A549 (cell line): ENCODE measurements at regions not wholly inside any gene's neighbourhood (a gene's known extent, or its start where the extent isn't known, plus 50 kb on each side); places are given as distances from the start of the nearest gene placed in this dataset.

ENCODE experiments used
- ATAC-seq, 2 experiments: fragments of 200-7000 bp in 1 of 2; fragments of >200 bp in 1 of 2; cut with Nextera tagmentation in 1 of 2; cut with Tn5 transposase in 1 of 2; 3 replicates each; pipeline versions ENCODE4 v1.8.0 to v1.9.1; 2018 to 2020; ENCODE audit warnings: mild to moderate bottlenecking in 1 of 2, moderate library complexity in 1 of 2
- CTCF ChIA-PET: fragments of 300-600 bp; sonication (Branson Sonifier 250); formaldehyde crosslinking; extraction: SDS; loops from one replicate; lab custom pipeline; 2021; ENCODE audit warnings: antibody characterized with exemption, inconsistent platforms; lab: Yijun Ruan, JAX
- POLR2A ChIA-PET: fragments of 350-600 bp; formaldehyde crosslinking; extraction: SDS; loops from one replicate; lab custom pipeline; 2021; ENCODE audit warnings: antibody characterized with exemption, inconsistent platforms; lab: Yijun Ruan, JAX
- DNase-seq, 2 experiments: peaks; one replicate each; pipeline versions ENCODE4 v3.0.0 to v3.0.0-alpha.2; 2011 to 2016; ENCODE audit warnings: low read depth in 1 of 2, low spot score in 1 of 2
- FAIRE-seq: peaks from 2 replicates; lab custom pipeline; 2011; peaks lifted over from hg19 to GRCh38; lab: Jason Lieb, UNC
- H3K27ac ChIP-seq, 2 experiments: fragments of >200 bp; sonication (Bioruptor Twin); formaldehyde crosslinking; 3 replicates each; pipeline ENCODE4 v1.5.1; 2016 to 2017
- H3K4me1 ChIP-seq: fragments of >200 bp; sonication (Bioruptor Twin); formaldehyde crosslinking; 3 replicates; pipeline ENCODE4 v1.6.1; 2016
- H3K4me2 ChIP-seq: fragments of >200 bp; sonication (Bioruptor Twin); formaldehyde crosslinking; 3 replicates; pipeline ENCODE4 v1.6.1; 2016
- H3K4me3 ChIP-seq: fragments of >200 bp; sonication (Bioruptor Twin); formaldehyde crosslinking; 3 replicates; pipeline ENCODE4 v1.5.1; 2016
- H3K9me3 ChIP-seq: fragments of >200 bp; sonication (Bioruptor Twin); formaldehyde crosslinking; 3 replicates; pipeline ENCODE4 v1.6.1; 2016
- CBX2 ChIP-seq: fragments of 200-600 bp; sonication (generic); IDR thresholded peaks from 2 replicates; pipeline ENCODE4 v1.6.1; 2016; ENCODE audit warnings: low read depth, mild to moderate bottlenecking, borderline replicate concordance
- E2F6 ChIP-seq: IDR thresholded peaks from 2 replicates; pipeline ENCODE4 v1.6.1; 2012; ENCODE audit warnings: low read depth, borderline replicate concordance
- EHMT2 ChIP-seq: fragments of 200-600 bp; sonication (generic); IDR thresholded peaks from 2 replicates; pipeline ENCODE4 v1.6.1; 2016; ENCODE audit warnings: antibody characterized with exemption, low read depth, mild to moderate bottlenecking, moderate library complexity
- ELK1 ChIP-seq: fragments of 150-350 bp; IDR thresholded peaks from 2 replicates; pipeline ENCODE4 v1.6.1; 2014; ENCODE audit warnings: low read depth, mild to moderate bottlenecking, low read length
- FOSB ChIP-seq: fragments of 250-450 bp; sonication (Bioruptor Pico); IDR thresholded peaks from 2 replicates; pipeline ENCODE4 v1.5.0; 2020; ENCODE audit warnings: mild to moderate bottlenecking, moderate library complexity
- FOXS1 ChIP-seq: fragments of 250-450 bp; sonication (Bioruptor Pico); IDR thresholded peaks from 2 replicates; pipeline ENCODE4 v1.5.0; 2020; ENCODE audit warnings: mild to moderate bottlenecking, moderate library complexity
- HDAC2 ChIP-seq: fragments of 200-600 bp; sonication (generic); IDR thresholded peaks from 2 replicates; pipeline ENCODE4 v1.6.1; 2016
- HEYL ChIP-seq: fragments of 250-450 bp; sonication (Bioruptor Pico); IDR thresholded peaks from 2 replicates; pipeline ENCODE4 v1.8.0; 2021; ENCODE audit warnings: mild to moderate bottlenecking, moderate library complexity
- HOXA7 ChIP-seq: fragments of 250-450 bp; sonication (Bioruptor Pico); IDR thresholded peaks from 2 replicates; pipeline ENCODE4 v1.5.0; 2020; ENCODE audit warnings: mild to moderate bottlenecking, moderate library complexity
- HOXB13 ChIP-seq: fragments of 250-450 bp; sonication (Bioruptor Pico); IDR thresholded peaks from 2 replicates; pipeline ENCODE4 v1.5.0; 2020; ENCODE audit warnings: low read depth, mild to moderate bottlenecking, moderate library complexity
- HOXB5 ChIP-seq: fragments of 250-450 bp; sonication (Bioruptor Pico); IDR thresholded peaks from 2 replicates; pipeline ENCODE4 v1.5.0; 2020; ENCODE audit warnings: mild to moderate bottlenecking, moderate library complexity
- JUN ChIP-seq, 2 experiments: fragments of >200 bp; sonication (Bioruptor Twin); formaldehyde crosslinking; IDR thresholded peaks; 2 replicates in 1 of 2; 3 replicates in 1 of 2; pipeline ENCODE4 v1.6.1; 2016 to 2017
- JUNB ChIP-seq: fragments of >200 bp; sonication (Bioruptor Twin); formaldehyde crosslinking; IDR thresholded peaks from 2 replicates; pipeline ENCODE4 v1.6.1; 2016
- KDM1A ChIP-seq: fragments of 200-600 bp; sonication (generic); IDR thresholded peaks from 2 replicates; pipeline ENCODE4 v1.6.1; 2016; ENCODE audit warnings: low read depth, mild to moderate bottlenecking
- MYC ChIP-seq: IDR thresholded peaks from 2 replicates; pipeline ENCODE4 v1.6.1; 2012; ENCODE audit warnings: mild to moderate bottlenecking, inconsistent platforms, low read length, improper control_type of control experiment, borderline replicate concordance
- PHF8 ChIP-seq: fragments of 200-600 bp; sonication (generic); IDR thresholded peaks from 2 replicates; pipeline ENCODE4 v1.6.1; 2016; ENCODE audit warnings: low read depth, mild to moderate bottlenecking, antibody characterized with exemption, moderate library complexity, borderline replicate concordance
- POLR2A ChIP-seq: IDR thresholded peaks from 2 replicates; pipeline ENCODE4 v1.6.1; 2012; ENCODE audit warnings: mild to moderate bottlenecking, low read length
- POLR2AphosphoS2 ChIP-seq: conservative IDR thresholded peaks from 2 replicates; pipeline ENCODE4 v1.6.1; 2012; ENCODE audit warnings: low read length, improper control_type of control experiment, inconsistent platforms
- RARB ChIP-seq: fragments of 250-450 bp; sonication (Bioruptor Pico); IDR thresholded peaks from 2 replicates; pipeline ENCODE4 v1.8.0; 2021; ENCODE audit warnings: mild to moderate bottlenecking, moderate library complexity
- RFX5 ChIP-seq: fragments of 450-650 bp; IDR thresholded peaks from 2 replicates; pipeline ENCODE4 v1.7.1; 2014; ENCODE audit warnings: antibody characterized with exemption, mild to moderate bottlenecking, moderate library complexity
- RNF2 ChIP-seq: fragments of 200-600 bp; sonication (generic); IDR thresholded peaks from 2 replicates; pipeline ENCODE4 v1.6.1; 2016; ENCODE audit warnings: low read depth, mild to moderate bottlenecking, antibody characterized with exemption, moderate library complexity, borderline replicate concordance
- SMC3 ChIP-seq: fragments of >200 bp; sonication (Bioruptor Twin); formaldehyde crosslinking; IDR thresholded peaks from 3 replicates; pipeline ENCODE4 v1.6.1; 2018; ENCODE audit warnings: inconsistent platforms
- ZNF302 ChIP-seq: fragments of 250-450 bp; sonication (Bioruptor Pico); IDR thresholded peaks from 2 replicates; pipeline ENCODE4 v1.9.0; 2021; ENCODE audit warnings: inconsistent platforms, mild to moderate bottlenecking, moderate library complexity
- WGBS: methylation state at CpG from one replicate; pipeline ENCODE4 v1.1.6; 2017; ENCODE audit errors: missing lambda C conversion rate; 5-methylcytosine and 5-hydroxymethylcytosine counted together
- TF ChIP-seq, protein P1 (sequence below): IDR thresholded peaks from 2 replicates; pipeline ENCODE4 v1.6.1; 2012
- TF ChIP-seq, protein P2 (sequence below): fragments of 450-650 bp; IDR thresholded peaks from 2 replicates; pipeline ENCODE4 v1.6.1; 2014; ENCODE audit warnings: antibody characterized with exemption
- TF ChIP-seq, protein P3 (sequence below): fragments of >200 bp; sonication (Bioruptor Twin); formaldehyde crosslinking; IDR thresholded peaks from 3 replicates; pipeline ENCODE4 v1.6.1; 2016
- TF ChIP-seq, protein P4 (sequence below): fragments of 250-450 bp; sonication (Bioruptor Pico); IDR thresholded peaks from 2 replicates; pipeline ENCODE4 v1.5.0; 2021; ENCODE audit warnings: mild to moderate bottlenecking, moderate library complexity, borderline replicate concordance
- TF ChIP-seq, protein P5 (sequence below): IDR thresholded peaks from 2 replicates; pipeline ENCODE4 v1.6.1; 2012

GRCh38 chr6:165167311-165167710, 142.1 kb downstream of the C6orf118 start:
- CTCF ChIA-PET: no interaction called here
- ATAC-seq: no peak
- FAIRE-seq: no peak

GRCh38 chr6:165163519-165163918, 145.9 kb downstream of the C6orf118 start:
- DNase-seq (no peak), ATAC-seq (no peak), FAIRE-seq (no peak)
- ChIA-PET POLR2A (no interaction called here), CTCF (no interaction called here)
- TF ChIP-seq MYC (no peak), FOSB (no peak)
- Histone ChIP-seq H3K4me2 (no peak overlapping the region), H3K4me1 (no peaks in the 10 kb centered on the region), H3K27ac (no peak overlapping the region), H3K9me3 (no peaks in the 10 kb centered on the region), H3K4me3 (no peak overlapping the region)
- WGBS: 0% methylated on average over 1 of the region's 1 CpG

More at GRCh38 chr6:165167311-165167710, 142.1 kb downstream of the C6orf118 start:
- no peak for TF ChIP-seq HOXA7
- TF ChIP-seq, protein P1, sequence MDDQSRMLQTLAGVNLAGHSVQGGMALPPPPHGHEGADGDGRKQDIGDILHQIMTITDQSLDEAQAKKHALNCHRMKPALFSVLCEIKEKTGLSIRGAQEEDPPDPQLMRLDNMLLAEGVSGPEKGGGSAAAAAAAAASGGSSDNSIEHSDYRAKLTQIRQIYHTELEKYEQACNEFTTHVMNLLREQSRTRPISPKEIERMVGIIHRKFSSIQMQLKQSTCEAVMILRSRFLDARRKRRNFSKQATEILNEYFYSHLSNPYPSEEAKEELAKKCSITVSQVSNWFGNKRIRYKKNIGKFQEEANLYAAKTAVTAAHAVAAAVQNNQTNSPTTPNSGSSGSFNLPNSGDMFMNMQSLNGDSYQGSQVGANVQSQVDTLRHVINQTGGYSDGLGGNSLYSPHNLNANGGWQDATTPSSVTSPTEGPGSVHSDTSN: no peak
- TF ChIP-seq, protein P2, sequence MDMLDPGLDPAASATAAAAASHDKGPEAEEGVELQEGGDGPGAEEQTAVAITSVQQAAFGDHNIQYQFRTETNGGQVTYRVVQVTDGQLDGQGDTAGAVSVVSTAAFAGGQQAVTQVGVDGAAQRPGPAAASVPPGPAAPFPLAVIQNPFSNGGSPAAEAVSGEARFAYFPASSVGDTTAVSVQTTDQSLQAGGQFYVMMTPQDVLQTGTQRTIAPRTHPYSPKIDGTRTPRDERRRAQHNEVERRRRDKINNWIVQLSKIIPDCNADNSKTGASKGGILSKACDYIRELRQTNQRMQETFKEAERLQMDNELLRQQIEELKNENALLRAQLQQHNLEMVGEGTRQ: no peak
- TF ChIP-seq JUNB: no peak
- no peak for TF ChIP-seq HDAC2
- no peak for TF ChIP-seq E2F6
- TF ChIP-seq PHF8: no peak
- TF ChIP-seq CBX2: no peak
- TF ChIP-seq HOXB13 (CRISPR knock-in tag): no peak
- TF ChIP-seq EHMT2: no peak
- no peak for TF ChIP-seq POLR2A
- no peak for TF ChIP-seq POLR2AphosphoS2
- TF ChIP-seq ZNF302 (CRISPR knock-in tag): no peak
- TF ChIP-seq RARB: no peak
- no peak overlapping the region for H3K4me2 ChIP-seq
- no peaks in the 10 kb centered on the region for H3K4me1 ChIP-seq
- H3K9me3 ChIP-seq: no peaks in the 10 kb centered on the region
- H3K4me3 ChIP-seq: no peak overlapping the region
- WGBS: 46% methylated on average over 2 of the region's 2 CpGs
- no peak for DNase-seq
- H3K27ac ChIP-seq: no peak overlapping the region
- POLR2A ChIA-PET: no interaction called here

DNA sequence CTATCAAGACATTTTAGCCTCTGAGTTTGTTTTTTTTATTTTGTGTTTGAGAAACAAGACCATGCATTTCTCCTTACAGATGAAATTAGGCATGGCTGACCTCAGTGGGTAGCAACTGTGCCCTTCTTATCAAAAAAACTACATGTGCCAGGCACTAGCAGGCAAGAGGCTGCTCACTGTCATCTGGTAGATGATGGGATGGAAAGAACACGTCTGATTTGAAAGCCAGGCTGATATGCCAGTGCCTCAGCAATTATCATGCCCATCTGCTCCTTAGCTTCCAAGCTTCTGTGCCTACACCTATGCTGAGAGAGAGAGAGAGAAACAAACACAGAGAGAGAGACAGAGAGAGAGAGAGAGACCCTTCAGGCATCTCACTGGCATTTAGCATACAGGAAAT, 149.9 kb downstream of the C6orf118 start:
- ATAC-seq (no peak), FAIRE-seq (no peak), DNase-seq (no peak)
- Histone ChIP-seq H3K9me3 (no peaks in the 10 kb centered on the region), H3K4me1 (no peaks in the 10 kb centered on the region), H3K27ac (no peak overlapping the region), H3K4me3 (no peak overlapping the region), H3K4me2 (no peak overlapping the region)
- TF ChIP-seq ZNF302 (CRISPR knock-in tag) (no peak), HEYL (CRISPR knock-in tag) (no peak), JUN (IDR thresholded peaks at IDR 0.05) (no peak), RNF2 (no peak), FOXS1 (CRISPR knock-in tag) (no peak)
- ChIA-PET POLR2A (no interaction called here), CTCF (no interaction called here)
- 0% methylated on average over 1 of the region's 1 CpG for WGBS

GRCh38 chr6:165146456-165146855, 162.9 kb downstream of the C6orf118 start:
- Histone ChIP-seq H3K9me3 (no peaks in the 10 kb centered on the region), H3K4me3 (no peak overlapping the region), H3K27ac (no peak overlapping the region), H3K4me2 (no peak overlapping the region), H3K4me1 (no peaks in the 10 kb centered on the region)
- ATAC-seq: no peak
- no peak for DNase-seq
- CTCF ChIA-PET: no interaction called here
- WGBS: 1% methylated on average over 3 of the region's 3 CpGs
- no peak for FAIRE-seq
- POLR2A ChIA-PET: no interaction called here
- TF ChIP-seq, protein P3, sequence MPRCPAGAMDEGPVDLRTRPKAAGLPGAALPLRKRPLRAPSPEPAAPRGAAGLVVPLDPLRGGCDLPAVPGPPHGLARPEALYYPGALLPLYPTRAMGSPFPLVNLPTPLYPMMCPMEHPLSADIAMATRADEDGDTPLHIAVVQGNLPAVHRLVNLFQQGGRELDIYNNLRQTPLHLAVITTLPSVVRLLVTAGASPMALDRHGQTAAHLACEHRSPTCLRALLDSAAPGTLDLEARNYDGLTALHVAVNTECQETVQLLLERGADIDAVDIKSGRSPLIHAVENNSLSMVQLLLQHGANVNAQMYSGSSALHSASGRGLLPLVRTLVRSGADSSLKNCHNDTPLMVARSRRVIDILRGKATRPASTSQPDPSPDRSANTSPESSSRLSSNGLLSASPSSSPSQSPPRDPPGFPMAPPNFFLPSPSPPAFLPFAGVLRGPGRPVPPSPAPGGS: no peak
- TF ChIP-seq SMC3: no peak
- TF ChIP-seq HOXB5: no peak
- TF ChIP-seq, protein P4, sequence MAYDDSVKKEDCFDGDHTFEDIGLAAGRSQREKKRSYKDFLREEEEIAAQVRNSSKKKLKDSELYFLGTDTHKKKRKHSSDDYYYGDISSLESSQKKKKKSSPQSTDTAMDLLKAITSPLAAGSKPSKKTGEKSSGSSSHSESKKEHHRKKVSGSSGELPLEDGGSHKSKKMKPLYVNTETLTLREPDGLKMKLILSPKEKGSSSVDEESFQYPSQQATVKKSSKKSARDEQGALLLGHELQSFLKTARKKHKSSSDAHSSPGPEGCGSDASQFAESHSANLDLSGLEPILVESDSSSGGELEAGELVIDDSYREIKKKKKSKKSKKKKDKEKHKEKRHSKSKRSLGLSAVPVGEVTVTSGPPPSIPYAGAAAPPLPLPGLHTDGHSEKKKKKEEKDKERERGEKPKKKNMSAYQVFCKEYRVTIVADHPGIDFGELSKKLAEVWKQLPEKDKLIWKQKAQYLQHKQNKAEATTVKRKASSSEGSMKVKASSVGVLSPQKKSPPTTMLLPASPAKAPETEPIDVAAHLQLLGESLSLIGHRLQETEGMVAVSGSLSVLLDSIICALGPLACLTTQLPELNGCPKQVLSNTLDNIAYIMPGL: no peak
- TF ChIP-seq, protein P5, sequence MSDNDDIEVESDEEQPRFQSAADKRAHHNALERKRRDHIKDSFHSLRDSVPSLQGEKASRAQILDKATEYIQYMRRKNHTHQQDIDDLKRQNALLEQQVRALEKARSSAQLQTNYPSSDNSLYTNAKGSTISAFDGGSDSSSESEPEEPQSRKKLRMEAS: no peak
- TF ChIP-seq MYC: no peak
- no peak for TF ChIP-seq RFX5
- TF ChIP-seq ELK1: no peak
- no peak for TF ChIP-seq KDM1A
